GM21447 (cell line): ENCODE measurements at regions not wholly inside any gene's neighbourhood (a gene's known extent, or its start where the extent isn't known, plus 50 kb on each side); places are given as distances from the start of the nearest gene placed in this dataset.
A peak's percentile ranks its signal among the peaks of the same experiment; 100 is the strongest.

ENCODE experiments used
- ATAC-seq: cut with Tn5 transposase; IDR thresholded peaks from one replicate; pipeline ENCODE4 v1.9.1; 2021; ENCODE audit not compliant: unreplicated experiment

GRCh38 chr9:103397868-103398600 is 402.9 kb downstream of the CYLC2 start:
- peak; percentile 94 for ATAC-seq

GRCh38 chr9:103399535-103399934 is 404.4 kb downstream of the CYLC2 start:
- no peak for ATAC-seq

- ATAC-seq, result no peak
These were observed 412.1 kb downstream of the CYLC2 start for GRCh38 chr9:103407260-103407659.

- no peak for ATAC-seq
These were observed 414.9 kb downstream of the CYLC2 start for GRCh38 chr9:103410059-103410458.

- ATAC-seq, result no peak
These were observed 432.6 kb downstream of the CYLC2 start for GRCh38 chr9:103427696-103428095.

- no peak for ATAC-seq
These were observed 435.3 kb downstream of the CYLC2 start for GRCh38 chr9:103430469-103430868.

- ATAC-seq, result no peak
These were observed 436.7 kb downstream of the CYLC2 start for GRCh38 chr9:103431809-103432208.

GRCh38 chr9:103444176-103444575 is 449.0 kb downstream of the CYLC2 start:
- no peak for ATAC-seq

GRCh38 chr9:103458826-103459225 is 463.7 kb downstream of the CYLC2 start:
- ATAC-seq, result no peak

- no peak for ATAC-seq
These were observed 476.1 kb downstream of the CYLC2 start for GRCh38 chr9:103471241-103471640.

GRCh38 chr9:103474156-103474555 is 479.0 kb downstream of the CYLC2 start:
- no peak for ATAC-seq

- ATAC-seq, result no peak
These were observed 488.5 kb downstream of the CYLC2 start for GRCh38 chr9:103483471-103484096.

GRCh38 chr9:103485138-103485537 is 490.0 kb downstream of the CYLC2 start:
- no peak for ATAC-seq

GRCh38 chr9:103514767-103515166 is 519.6 kb downstream of the CYLC2 start:
- ATAC-seq, result no peak

GRCh38 chr9:103522409-103522808 is 527.3 kb downstream of the CYLC2 start:
- ATAC-seq, result no peak

- ATAC-seq, result no peak
These were observed 535.8 kb downstream of the CYLC2 start for GRCh38 chr9:103530934-103531333.

GRCh38 chr9:103533318-103533717 is 538.2 kb downstream of the CYLC2 start:
- no peak for ATAC-seq

GRCh38 chr9:103537426-103537825 is 542.3 kb downstream of the CYLC2 start:
- ATAC-seq, result no peak

- no peak for ATAC-seq
These were observed 548.8 kb upstream of the SMC2 start for GRCh38 chr9:103545260-103545659.

GRCh38 chr9:103552712-103553111 is 541.4 kb upstream of the SMC2 start:
- ATAC-seq, result no peak

GRCh38 chr9:103574056-103574455 is 520.1 kb upstream of the SMC2 start:
- ATAC-seq, result no peak

- ATAC-seq, result no peak
These were observed 507.4 kb upstream of the SMC2 start for GRCh38 chr9:103586721-103587120.

- ATAC-seq, result no peak
These were observed 492.8 kb upstream of the SMC2 start for GRCh38 chr9:103601287-103601686.
